Stimulated activated naive B cell treated with anti-CD40 and anti-IgM and Interleukin-4, amounts not matched to agents 10 μg/mL and 1 μg/mL and 100 μg/mL, for 72 hours (primary cell): ENCODE measurements at regions not wholly inside any gene's neighbourhood (a gene's known extent, or its start where the extent isn't known, plus 50 kb on each side); places are given as distances from the start of the nearest gene placed in this dataset.
"Not testable (repeated sequence)": the region's sequence is repeated elsewhere in the genome, so short reads cannot be mapped to it uniquely, and the experiment has no call there.

Experiments used
- ATAC-seq, 2 donors: fragments of 150-1000 bp; cut with Tn5 transposase; replicated peaks; 2 replicates each; pipeline ENCODE4 v1.10.0; 2021; ENCODE audit warnings: moderate library complexity in 1 of 2
- DNase-seq: peaks from one replicate; pipeline ENCODE4 v3.0.0; 2021
- H3K27ac Mint-ChIP-seq: one replicate; pipeline ENCODE4 v1.8.0; 2022; ENCODE audit warnings: mild to moderate bottlenecking, mixed read lengths
- H3K27me3 Mint-ChIP-seq, 2 donors: one replicate each; pipeline ENCODE4 v1.8.0; 2022; ENCODE audit warnings: mixed read lengths in 2 of 2
- H3K36me3 Mint-ChIP-seq, 2 donors: one replicate each; pipeline ENCODE4 v1.8.0; 2022; ENCODE audit warnings: mixed read lengths in 2 of 2, mild to moderate bottlenecking in 1 of 2
- H3K4me1 Mint-ChIP-seq, 2 donors: one replicate each; pipeline ENCODE4 v1.8.0; 2022; ENCODE audit warnings: mixed read lengths in 2 of 2, mild to moderate bottlenecking in 1 of 2
- H3K4me3 Mint-ChIP-seq, 2 donors: one replicate each; pipeline ENCODE4 v1.8.0; 2022; ENCODE audit warnings: mild to moderate bottlenecking in 2 of 2, mixed read lengths in 2 of 2, moderate library complexity in 1 of 2
- H3K9me3 Mint-ChIP-seq, 2 donors: one replicate each; pipeline ENCODE4 v1.8.0; 2022; ENCODE audit warnings: mixed read lengths in 2 of 2, mild to moderate bottlenecking in 1 of 2

DNA sequence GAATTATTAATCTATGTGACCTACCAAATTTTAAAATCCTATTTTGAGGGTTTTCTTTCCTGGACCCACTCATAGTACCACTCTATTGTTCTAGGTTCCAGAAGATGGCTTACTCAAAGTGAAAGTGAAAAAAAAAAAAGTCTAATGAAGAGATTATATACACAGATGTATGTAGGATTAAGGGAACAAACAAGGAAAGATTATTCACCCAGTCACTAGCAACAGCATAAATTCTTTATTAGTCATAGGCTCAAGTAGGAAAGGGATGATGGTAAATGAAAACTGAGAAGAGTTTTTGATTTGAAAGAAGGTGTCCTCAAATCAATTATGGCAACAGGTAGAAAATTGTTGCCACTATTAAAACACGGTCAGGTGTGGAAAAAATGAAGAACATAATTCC is 923.7 kb downstream of the TBC1D32 start:
- Mint-ChIP-seq H3K9me3 (peaks cover 0 to 1% of the 10 kb centered on the region in 2 donors), H3K36me3 (no peaks in the 10 kb centered on the region), H3K27ac (no peak overlapping the region), H3K4me3 (no peak overlapping the region), H3K27me3 (peaks cover 0 to 5% of the 10 kb centered on the region in 2 donors), H3K4me1 (no peaks in the 10 kb centered on the region)
- ATAC-seq (no peak), DNase-seq (no peak)

DNA sequence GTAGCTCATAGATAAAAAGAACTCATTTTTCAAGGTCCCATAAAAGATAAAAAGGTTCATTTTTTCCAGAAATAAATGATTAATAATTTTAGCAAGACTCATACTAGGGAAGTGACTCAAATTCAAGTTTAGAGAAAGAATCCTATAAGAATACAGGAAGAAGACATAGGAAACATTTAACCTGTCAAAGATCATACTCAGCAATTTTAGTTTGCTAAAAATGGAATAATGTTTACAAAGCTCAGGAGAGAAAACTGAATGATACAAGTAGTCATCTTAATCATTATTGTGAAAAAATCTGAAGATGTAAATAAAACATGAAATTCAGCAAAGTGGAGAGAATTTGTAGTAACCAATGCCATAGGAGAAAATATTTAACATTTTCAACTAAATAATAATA is 926.6 kb downstream of the TBC1D32 start:
- Mint-ChIP-seq H3K27me3 (peaks cover 0 to 5% of the 10 kb centered on the region in 2 donors), H3K27ac (no peak overlapping the region), H3K4me3 (no peak overlapping the region), H3K36me3 (no peaks in the 10 kb centered on the region), H3K4me1 (no peaks in the 10 kb centered on the region), H3K9me3 (peaks cover 2 to 3% of the 10 kb centered on the region in 2 donors)
- DNase-seq (no peak), ATAC-seq (no peak)

DNA sequence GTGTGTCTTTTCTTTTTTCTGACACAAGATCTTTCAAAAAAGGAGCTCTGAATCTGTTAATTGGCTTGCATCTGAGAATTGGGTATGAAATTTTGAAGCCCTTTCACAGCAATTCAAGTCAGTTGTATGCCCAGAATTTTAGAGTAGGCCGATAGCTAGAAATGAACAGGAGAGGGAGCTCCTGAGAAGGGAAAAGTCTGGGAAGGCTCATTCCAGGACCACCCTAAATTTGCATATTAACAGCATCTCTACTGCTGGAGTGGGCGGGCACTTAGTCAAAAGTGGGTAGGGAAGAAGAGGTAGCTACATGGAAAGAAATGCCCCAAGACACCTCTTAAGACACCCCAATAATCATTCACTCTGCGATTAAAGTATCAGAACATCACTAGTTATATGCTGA is 928.3 kb downstream of the TBC1D32 start:
- Mint-ChIP-seq H3K27me3 (peaks cover 0 to 5% of the 10 kb centered on the region in 2 donors), H3K27ac (no peak overlapping the region), H3K9me3 (peaks cover 4% of the 10 kb centered on the region in 2 donors), H3K4me1 (no peaks in the 10 kb centered on the region), H3K4me3 (no peak overlapping the region), H3K36me3 (no peaks in the 10 kb centered on the region)
- no peak for ATAC-seq
- DNase-seq, result no peak

DNA sequence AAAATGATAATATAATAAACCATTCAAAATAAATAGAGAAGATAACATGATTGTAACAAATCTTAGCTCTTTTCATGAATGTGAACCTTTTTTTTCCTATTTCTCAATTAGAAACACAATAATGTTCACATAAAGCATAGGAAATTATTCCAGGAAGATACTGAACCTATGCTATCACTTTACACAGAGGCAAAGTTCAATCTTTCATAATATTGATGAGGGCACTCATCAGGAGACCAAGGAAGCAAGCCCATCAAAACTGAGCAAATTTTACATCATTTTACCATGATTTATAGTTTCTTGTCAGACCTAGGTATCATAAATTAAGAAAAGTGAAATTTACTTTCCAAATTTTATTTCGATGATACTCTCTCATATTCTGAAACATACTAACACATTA is 938.5 kb downstream of the TBC1D32 start:
- no peaks in the 10 kb centered on the region for H3K4me1 Mint-ChIP-seq
- no peak overlapping the region for H3K27ac Mint-ChIP-seq
- H3K9me3 Mint-ChIP-seq, result peaks cover 0 to 5% of the 10 kb centered on the region in 2 donors
- no peak overlapping the region for H3K4me3 Mint-ChIP-seq
- no peaks in the 10 kb centered on the region for H3K36me3 Mint-ChIP-seq
- no peaks in the 10 kb centered on the region for H3K27me3 Mint-ChIP-seq
- DNase-seq, result no peak
- no peak for ATAC-seq

DNA sequence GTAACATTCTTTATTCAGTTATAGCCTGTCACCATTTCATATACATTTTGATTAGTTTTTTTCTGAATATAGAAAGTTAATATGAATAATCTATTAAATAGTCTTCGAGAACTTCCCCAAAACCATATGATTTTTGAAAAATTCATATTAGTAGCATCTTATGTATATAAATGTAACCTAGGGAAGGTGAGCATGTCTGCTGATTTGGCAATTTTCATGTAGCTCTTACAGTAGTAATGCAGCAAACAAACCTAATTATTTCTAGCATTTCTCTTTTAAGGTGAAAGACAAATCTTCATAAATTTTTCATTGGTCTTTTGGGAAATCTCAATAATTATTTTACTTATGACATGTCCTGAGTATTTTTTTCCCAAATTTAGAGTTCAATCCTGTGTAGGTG is 939.0 kb downstream of the TBC1D32 start:
- ATAC-seq, result no peak
- H3K27ac Mint-ChIP-seq, result no peak overlapping the region
- H3K4me1 Mint-ChIP-seq, result no peaks in the 10 kb centered on the region

DNA sequence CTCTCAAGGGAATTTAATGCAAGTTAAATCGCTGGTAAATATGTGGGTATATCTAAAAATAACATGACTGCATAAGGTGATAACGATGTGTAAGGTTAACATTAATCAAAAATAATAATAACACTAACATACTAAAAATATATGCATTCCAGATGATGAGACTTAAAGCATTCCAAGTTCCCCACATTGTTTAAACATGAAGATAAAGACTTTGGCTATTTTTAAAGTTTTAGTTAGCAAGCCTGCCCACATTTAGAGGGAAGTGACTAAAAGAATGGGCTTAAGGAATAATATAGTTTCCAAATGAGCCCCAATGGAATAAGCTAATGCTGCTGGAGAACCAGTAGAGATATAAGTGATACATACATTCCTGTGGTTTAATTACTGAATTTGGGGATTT is 941.3 kb downstream of the TBC1D32 start:
- no peak overlapping the region for H3K27ac Mint-ChIP-seq
- no peaks in the 10 kb centered on the region for H3K9me3 Mint-ChIP-seq
- no peak overlapping the region for H3K4me3 Mint-ChIP-seq
- no peak for ATAC-seq
- H3K27me3 Mint-ChIP-seq, result peaks cover 0 to 5% of the 10 kb centered on the region in 2 donors
- H3K4me1 Mint-ChIP-seq, result no peaks in the 10 kb centered on the region
- DNase-seq, result no peak
- H3K36me3 Mint-ChIP-seq, result no peaks in the 10 kb centered on the region

More for the DNA sequence above, 939.0 kb downstream of the TBC1D32 start:
- no peak for DNase-seq
- Mint-ChIP-seq H3K4me3 (no peak overlapping the region), H3K27me3 (peaks cover 0 to 1% of the 10 kb centered on the region in 2 donors), H3K36me3 (no peaks in the 10 kb centered on the region), H3K9me3 (peaks cover 0 to 5% of the 10 kb centered on the region in 2 donors)

DNA sequence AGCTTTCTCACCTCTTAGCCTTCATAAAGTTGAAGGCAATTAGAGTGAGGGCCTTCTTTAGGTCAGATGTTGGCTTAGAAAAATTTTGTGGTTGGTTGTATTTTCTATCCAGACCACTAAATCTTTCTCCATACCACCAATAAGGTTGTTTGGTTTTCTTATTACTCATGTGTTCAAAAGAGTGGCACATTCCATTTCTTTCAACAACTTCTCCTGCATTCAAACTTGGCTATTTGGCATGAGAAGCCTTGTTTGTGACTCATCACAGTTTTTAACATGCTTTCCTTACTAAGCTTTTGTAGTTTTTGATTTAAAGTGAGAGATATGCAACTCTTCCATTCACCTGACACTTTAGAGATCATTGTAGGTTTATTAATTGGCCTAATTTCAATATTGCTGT is 949.6 kb downstream of the TBC1D32 start:
- no peaks in the 10 kb centered on the region for H3K4me1 Mint-ChIP-seq
- no peak for ATAC-seq

DNA sequence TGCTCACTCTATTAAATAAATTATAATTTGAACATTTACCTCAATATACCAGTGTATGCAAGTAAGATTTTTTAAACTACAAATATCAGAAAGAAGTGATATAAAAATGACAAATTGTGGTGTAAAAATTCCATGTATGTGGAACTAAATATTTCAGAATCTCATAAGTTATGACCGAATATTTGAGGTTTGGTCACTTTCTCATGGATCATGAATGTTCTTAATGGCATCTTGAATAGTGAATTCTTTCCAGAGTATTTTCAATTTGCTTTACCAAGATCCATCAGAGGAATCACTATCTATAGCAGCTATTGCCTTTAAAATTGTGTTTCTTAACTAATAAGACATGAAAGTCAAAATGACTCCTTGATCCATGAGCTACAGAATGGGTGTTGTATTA is 950.6 kb downstream of the TBC1D32 start:
- no peak overlapping the region for H3K27ac Mint-ChIP-seq
- no peaks in the 10 kb centered on the region for H3K27me3 Mint-ChIP-seq
- H3K4me1 Mint-ChIP-seq, result peaks cover 0 to 3% of the 10 kb centered on the region in 2 donors
- no peaks in the 10 kb centered on the region for H3K9me3 Mint-ChIP-seq
- no peak overlapping the region for H3K4me3 Mint-ChIP-seq
- ATAC-seq (no peak), DNase-seq (no peak)
- no peaks in the 10 kb centered on the region for H3K36me3 Mint-ChIP-seq

More for the DNA sequence above, 949.6 kb downstream of the TBC1D32 start:
- no peaks in the 10 kb centered on the region for H3K27me3 Mint-ChIP-seq
- H3K27ac Mint-ChIP-seq, result no peak overlapping the region
- no peaks in the 10 kb centered on the region for H3K36me3 Mint-ChIP-seq
- H3K4me3 Mint-ChIP-seq, result no peak overlapping the region
- no peaks in the 10 kb centered on the region for H3K9me3 Mint-ChIP-seq
- DNase-seq, result no peak

DNA sequence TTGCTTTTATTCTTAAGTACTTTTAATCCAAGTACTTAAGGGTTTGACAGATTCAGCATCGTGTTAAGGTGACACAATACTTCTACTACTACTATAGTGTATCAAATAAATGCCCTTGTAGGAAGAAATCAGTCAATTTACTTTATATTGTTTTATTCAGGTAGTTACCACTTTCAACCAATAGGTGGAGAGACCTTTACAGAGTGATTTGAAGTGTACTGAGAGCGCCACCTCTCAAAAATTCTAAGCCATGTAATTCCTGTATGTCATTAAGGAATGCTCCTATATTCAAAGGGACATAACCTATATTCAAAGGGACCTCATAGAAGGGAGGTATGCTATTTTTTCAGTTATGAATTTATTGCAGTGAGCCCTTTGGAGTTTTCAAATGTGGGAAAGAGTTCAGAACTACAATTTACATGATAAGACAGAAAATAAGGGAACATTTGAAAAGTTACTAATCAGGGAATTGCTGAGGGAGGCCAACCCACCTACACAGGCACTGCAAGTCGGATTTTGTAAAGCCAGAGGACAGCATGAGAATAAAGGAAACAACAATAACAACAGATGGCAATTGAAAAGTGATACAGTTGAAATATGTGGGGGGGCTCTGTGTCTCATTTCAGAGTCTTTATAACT is 955.6 kb downstream of the TBC1D32 start:
- Mint-ChIP-seq H3K4me1 (peaks cover 0 to 6% of the 10 kb centered on the region in 2 donors), H3K9me3 (no peaks in the 10 kb centered on the region), H3K4me3 (no peak overlapping the region), H3K27me3 (no peaks in the 10 kb centered on the region), H3K36me3 (no peaks in the 10 kb centered on the region), H3K27ac (no peak overlapping the region)
- ATAC-seq, result peak; percentile 62 to 65
- no peak for DNase-seq

DNA sequence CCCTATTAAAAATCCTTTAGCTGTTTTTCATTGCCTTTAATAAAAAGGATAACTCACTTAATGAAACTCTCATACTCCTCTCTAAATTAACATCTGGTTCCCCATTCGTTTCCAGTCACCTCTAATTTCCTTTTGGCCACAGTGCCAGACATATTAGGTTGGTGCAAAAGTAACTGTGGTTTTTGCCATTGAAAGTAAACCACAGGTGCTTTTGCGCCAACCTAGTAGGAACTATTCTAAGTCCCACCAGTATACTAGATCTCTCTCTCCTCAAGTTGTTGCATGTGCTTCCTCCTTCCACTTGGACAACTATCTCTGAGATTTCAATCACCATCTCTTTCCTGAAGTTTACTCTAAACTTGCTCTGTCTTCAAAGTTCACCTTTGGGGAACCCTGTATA is 961.1 kb downstream of the TBC1D32 start:
- H3K4me3 Mint-ChIP-seq, result no peak overlapping the region
- no peaks in the 10 kb centered on the region for H3K36me3 Mint-ChIP-seq
- H3K27me3 Mint-ChIP-seq, result no peaks in the 10 kb centered on the region
- DNase-seq, result no peak
- H3K27ac Mint-ChIP-seq, result no peak overlapping the region
- H3K9me3 Mint-ChIP-seq, result no peaks in the 10 kb centered on the region
- no peaks in the 10 kb centered on the region for H3K4me1 Mint-ChIP-seq
- ATAC-seq, result no peak

DNA sequence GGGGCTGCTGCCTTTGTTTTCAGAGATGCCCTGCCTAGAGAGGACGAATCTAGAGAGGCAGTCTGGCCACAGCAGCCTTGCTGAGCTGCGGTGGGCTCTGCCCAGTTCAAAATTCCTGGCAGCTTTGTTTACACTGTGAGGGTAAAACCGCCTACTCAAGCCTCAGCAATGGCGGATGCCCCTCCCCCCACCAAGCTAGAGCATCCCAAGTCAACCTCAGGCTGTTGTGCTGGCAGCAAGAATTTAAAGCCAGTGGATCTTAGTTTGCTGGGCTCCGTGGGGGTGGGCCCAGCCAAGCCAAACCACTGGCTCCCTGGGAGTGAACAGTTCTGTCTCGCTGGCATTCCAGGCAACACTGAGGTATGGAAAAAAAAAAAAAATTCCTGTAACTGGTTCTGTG is 970.9 kb downstream of the TBC1D32 start:
- peaks cover 13 to 16% of the 10 kb centered on the region in 2 donors for H3K9me3 Mint-ChIP-seq
- no peaks in the 10 kb centered on the region for H3K4me1 Mint-ChIP-seq
- H3K27ac Mint-ChIP-seq, result no peak overlapping the region
- H3K27me3 Mint-ChIP-seq, result peaks cover 12% of the 10 kb centered on the region in 2 donors
- DNase-seq (no peak), ATAC-seq (no peak)
- peaks cover 0 to 5% of the 10 kb centered on the region in 2 donors for H3K36me3 Mint-ChIP-seq
- H3K4me3 Mint-ChIP-seq, result no peak overlapping the region

DNA sequence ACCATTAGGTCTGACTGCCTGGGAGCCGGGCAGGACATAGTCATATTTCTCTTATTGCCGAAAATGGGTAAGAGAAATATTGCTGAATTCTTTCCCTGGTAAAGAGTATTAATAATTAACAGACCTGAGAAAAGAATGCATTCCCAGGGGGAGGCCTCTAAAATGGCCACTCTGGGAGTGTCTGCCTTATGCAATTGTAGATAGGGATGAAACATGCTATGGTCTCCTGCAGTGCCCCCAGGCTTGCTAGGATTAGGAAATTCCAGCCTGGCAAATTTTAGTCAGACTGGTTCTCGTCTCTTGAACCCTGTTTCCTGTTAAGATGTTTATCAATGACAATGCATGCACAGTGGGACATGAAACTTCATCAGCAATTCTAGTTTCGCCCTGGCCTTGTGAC is 975.7 kb downstream of the TBC1D32 start:
- not testable (repeated sequence) for H3K36me3 Mint-ChIP-seq, H3K4me3 Mint-ChIP-seq, H3K27me3 Mint-ChIP-seq, H3K27ac Mint-ChIP-seq, DNase-seq, ATAC-seq
- Mint-ChIP-seq H3K9me3 (peaks cover 16 to 18% of the 10 kb centered on the region in 2 donors), H3K4me1 (peaks cover 3 to 13% of the 10 kb centered on the region in 2 donors)

DNA sequence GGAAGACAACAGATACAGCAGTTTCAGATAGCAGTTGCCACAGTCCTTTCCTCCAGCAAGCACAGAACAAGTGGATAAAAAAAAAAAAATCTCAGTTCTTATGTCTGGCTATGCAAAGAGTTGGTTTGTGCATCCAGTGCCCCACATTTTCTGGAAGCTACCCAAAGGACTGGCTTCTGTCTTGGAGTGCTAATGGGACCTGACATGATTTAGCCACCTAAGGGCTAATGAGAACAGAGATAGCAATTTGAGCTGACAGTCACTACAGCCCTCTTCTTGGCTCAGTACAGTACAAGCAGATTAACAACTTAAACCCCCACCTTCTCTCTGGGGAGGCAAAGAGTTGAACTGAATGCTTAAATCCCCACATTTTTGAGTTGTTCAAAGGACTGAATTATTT is 976.8 kb downstream of the TBC1D32 start:
- Mint-ChIP-seq H3K4me1 (peaks cover 5 to 20% of the 10 kb centered on the region in 2 donors), H3K36me3 (peaks cover 3 to 6% of the 10 kb centered on the region in 2 donors), H3K27ac (no peak overlapping the region), H3K9me3 (peaks cover 16 to 17% of the 10 kb centered on the region in 2 donors), H3K27me3 (peaks cover 0 to 3% of the 10 kb centered on the region in 2 donors), H3K4me3 (no peak overlapping the region)
- ATAC-seq (no peak), DNase-seq (no peak)

DNA sequence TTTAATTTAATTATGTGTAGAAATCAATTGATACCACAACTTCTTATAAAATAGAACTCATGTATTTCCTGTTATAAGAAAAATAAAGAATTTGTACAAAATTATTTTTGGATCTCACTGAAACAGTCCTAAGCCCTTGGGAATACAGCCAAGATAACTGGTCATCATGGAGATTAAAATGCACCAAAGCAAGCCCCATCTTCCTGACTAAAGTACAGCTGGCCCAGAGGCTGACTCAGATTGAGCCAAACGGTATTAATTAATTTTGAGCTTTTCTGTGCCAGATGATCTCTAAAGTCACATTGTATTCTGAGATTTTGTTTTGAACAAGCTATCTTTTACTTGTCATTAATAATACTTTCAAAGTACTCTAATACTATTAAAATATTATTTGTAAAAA is 978.5 kb downstream of the TBC1D32 start:
- Mint-ChIP-seq H3K27ac (no peak overlapping the region), H3K9me3 (peaks cover 12 to 13% of the 10 kb centered on the region in 2 donors), H3K4me1 (peaks cover 5 to 24% of the 10 kb centered on the region in 2 donors), H3K36me3 (peaks cover 3 to 5% of the 10 kb centered on the region in 2 donors), H3K27me3 (no peaks in the 10 kb centered on the region), H3K4me3 (no peak overlapping the region)
- ATAC-seq (no peak), DNase-seq (no peak)

DNA sequence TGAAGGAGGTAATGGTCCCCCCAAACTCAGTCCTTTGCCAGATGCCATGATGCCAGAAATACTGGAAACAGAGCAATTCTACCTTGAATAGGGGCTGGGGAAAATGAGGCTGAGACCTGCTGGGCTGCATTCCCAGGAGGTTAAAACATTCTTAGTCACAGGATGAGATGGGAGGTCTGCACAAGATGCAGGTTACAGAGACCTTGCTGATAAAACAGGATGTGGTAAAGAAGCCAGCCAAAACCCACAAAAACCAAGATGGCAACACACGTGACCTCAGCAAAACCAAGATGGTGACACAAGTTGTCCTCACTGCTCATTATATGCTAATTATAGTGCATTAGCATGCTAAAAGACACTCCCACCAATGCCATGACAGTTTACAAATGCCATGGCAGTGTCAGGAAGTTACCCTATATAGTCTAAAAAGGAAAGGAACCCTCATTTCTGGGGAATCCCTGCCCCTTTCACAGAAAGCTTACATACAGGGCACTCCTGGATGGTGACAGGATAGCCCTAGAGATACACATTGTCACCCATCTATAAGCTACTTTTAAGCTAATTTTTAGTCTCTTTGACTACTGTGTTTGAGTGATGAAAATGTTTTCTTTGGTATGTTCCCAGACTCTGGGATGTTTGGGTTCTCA is 979.7 kb downstream of the TBC1D32 start:
- Mint-ChIP-seq H3K9me3 (peaks cover 6 to 9% of the 10 kb centered on the region in 2 donors), H3K4me3 (no peak overlapping the region), H3K36me3 (peaks cover 2 to 3% of the 10 kb centered on the region in 2 donors), H3K4me1 (peaks cover 5 to 24% of the 10 kb centered on the region in 2 donors), H3K27me3 (no peaks in the 10 kb centered on the region), H3K27ac (no peak overlapping the region)
- peak; percentile 38 to 71 for ATAC-seq
- DNase-seq, result peak; percentile 1
